ENCODE measurements at regions not wholly inside any gene's neighbourhood (a gene's known extent, or its start where the extent isn't known, plus 50 kb on each side); places are given as distances from the start of the nearest gene placed in this dataset.
A peak's percentile ranks its signal among the peaks of the same experiment; 100 is the strongest.

DNA sequence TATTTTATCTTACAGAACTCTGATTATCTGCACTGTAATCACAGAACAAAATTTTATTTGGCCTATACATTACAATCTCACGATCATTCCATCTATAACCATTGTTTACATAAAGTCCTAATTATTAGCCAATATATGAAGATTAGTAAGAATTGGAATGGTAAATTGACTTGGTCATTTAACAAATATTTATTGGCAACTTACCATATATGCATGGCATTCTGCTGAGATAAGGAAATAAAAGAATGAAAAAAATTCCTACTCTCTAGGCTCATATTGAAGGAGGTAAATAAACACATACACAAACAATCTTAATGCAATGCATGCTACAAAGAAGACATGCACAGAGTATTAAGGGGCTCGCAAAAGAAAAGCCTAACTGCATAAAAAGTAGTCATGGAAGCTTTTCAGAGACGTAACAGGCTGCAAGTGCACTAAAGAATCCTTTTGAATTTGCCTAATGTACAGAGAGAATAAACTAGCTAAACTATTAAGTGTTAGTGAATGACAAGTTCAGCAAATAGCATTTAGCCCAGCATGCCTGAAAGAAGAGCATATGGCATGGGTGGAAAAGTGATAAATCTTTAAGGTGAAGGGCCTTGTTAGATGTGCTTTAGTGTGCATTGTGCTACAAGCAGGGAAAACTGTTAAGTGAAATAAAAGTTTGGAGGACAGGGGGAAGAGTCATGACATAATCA, 1131.1 kb downstream of the PCDH9 start:
- Mint-ChIP-seq H3K36me3 (ENCODE audit: low read depth, unreplicated experiment) (no peaks in the 10 kb centered on the region), H3K27me3 (ENCODE audit: low read depth, unreplicated experiment) (no peaks in the 10 kb centered on the region), H3K4me1 (ENCODE audit: low read depth, unreplicated experiment) (peaks cover 5% of the 10 kb centered on the region), H3K9me3 (ENCODE audit: unreplicated experiment) (no peaks in the 10 kb centered on the region), H3K27ac (ENCODE audit: unreplicated experiment) (no peak overlapping the region), H3K4me3 (ENCODE audit: unreplicated experiment) (no peak overlapping the region)
- DNase-seq (ENCODE audit: low read depth) (peak; percentile 5), FAIRE-seq (no peak)
- H3K36me3 ChIP-seq (ENCODE audit: insufficient read depth, low read length), result no peaks in the 10 kb centered on the region
- no peak overlapping the region for H3K9ac ChIP-seq (ENCODE audit: low read length)
- TF ChIP-seq, protein P1, sequence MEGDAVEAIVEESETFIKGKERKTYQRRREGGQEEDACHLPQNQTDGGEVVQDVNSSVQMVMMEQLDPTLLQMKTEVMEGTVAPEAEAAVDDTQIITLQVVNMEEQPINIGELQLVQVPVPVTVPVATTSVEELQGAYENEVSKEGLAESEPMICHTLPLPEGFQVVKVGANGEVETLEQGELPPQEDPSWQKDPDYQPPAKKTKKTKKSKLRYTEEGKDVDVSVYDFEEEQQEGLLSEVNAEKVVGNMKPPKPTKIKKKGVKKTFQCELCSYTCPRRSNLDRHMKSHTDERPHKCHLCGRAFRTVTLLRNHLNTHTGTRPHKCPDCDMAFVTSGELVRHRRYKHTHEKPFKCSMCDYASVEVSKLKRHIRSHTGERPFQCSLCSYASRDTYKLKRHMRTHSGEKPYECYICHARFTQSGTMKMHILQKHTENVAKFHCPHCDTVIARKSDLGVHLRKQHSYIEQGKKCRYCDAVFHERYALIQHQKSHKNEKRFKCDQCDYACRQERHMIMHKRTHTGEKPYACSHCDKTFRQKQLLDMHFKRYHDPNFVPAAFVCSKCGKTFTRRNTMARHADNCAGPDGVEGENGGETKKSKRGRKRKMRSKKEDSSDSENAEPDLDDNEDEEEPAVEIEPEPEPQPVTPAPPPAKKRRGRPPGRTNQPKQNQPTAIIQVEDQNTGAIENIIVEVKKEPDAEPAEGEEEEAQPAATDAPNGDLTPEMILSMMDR (IDR thresholded peaks at IDR 0.05; ENCODE audit: insufficient read depth, low read depth, low read length), result no peak
- no peak for TF ChIP-seq EZH2 (IDR thresholded peaks at IDR 0.05; ENCODE audit: insufficient read depth, low read length)
- H3K27ac ChIP-seq (ENCODE audit: low read depth, low read length), result no peak overlapping the region
- H3K27me3 ChIP-seq (ENCODE audit: insufficient read depth, low read length), result no peaks in the 10 kb centered on the region
- H3K4me2 ChIP-seq (ENCODE audit: low read length), result no peak overlapping the region
- H3K9me3 ChIP-seq (ENCODE audit: insufficient read depth, low read depth, low read length), result no peaks in the 10 kb centered on the region
- H3K4me3 ChIP-seq (ENCODE audit: insufficient read depth, low read depth, low read length), result no peak overlapping the region
- H4K20me1 ChIP-seq (ENCODE audit: insufficient read depth, low read length), result no peaks in the 10 kb centered on the region
- no peaks in the 10 kb centered on the region for H3K4me1 ChIP-seq (ENCODE audit: insufficient read depth, low read length)
- H2AFZ ChIP-seq (ENCODE audit: low read depth, low read length), result no peak overlapping the region
- no peaks in the 10 kb centered on the region for H3K79me2 ChIP-seq (ENCODE audit: insufficient read depth, low read length)

DNA sequence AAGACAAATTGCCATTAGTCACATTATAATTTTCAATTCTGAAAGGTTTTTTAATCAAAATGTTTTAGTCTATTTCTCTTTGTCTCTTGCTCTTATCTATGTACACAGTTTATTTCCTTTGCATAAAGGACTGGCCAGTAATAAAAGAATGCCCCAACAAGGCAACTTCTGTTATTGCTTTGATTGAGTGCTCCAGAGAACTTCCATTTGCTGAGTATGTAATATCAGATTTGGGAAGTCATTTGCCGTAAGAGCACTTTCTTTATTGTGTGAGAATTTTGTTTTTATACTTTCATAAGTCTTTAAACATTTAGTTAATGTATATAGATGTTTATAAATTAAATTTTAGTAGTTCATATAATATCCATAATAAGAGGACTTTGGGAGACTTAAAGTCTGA, 1140.4 kb downstream of the PCDH9 start:
- Mint-ChIP-seq H3K4me3 (ENCODE audit: unreplicated experiment) (no peak overlapping the region), H3K4me1 (ENCODE audit: low read depth, unreplicated experiment) (no peaks in the 10 kb centered on the region), H3K27ac (ENCODE audit: unreplicated experiment) (no peak overlapping the region), H3K9me3 (ENCODE audit: unreplicated experiment) (no peaks in the 10 kb centered on the region), H3K27me3 (ENCODE audit: low read depth, unreplicated experiment) (no peaks in the 10 kb centered on the region), H3K36me3 (ENCODE audit: low read depth, unreplicated experiment) (no peaks in the 10 kb centered on the region)
- H2AFZ ChIP-seq (ENCODE audit: low read depth, low read length), result no peak overlapping the region
- no peak overlapping the region for H3K4me2 ChIP-seq (ENCODE audit: low read length)
- H3K79me2 ChIP-seq (ENCODE audit: insufficient read depth, low read length), result no peaks in the 10 kb centered on the region
- no peaks in the 10 kb centered on the region for H3K27me3 ChIP-seq (ENCODE audit: insufficient read depth, low read length)
- FAIRE-seq (no peak), DNase-seq (ENCODE audit: low read depth) (no peak)
- H3K27ac ChIP-seq (ENCODE audit: low read depth, low read length), result no peak overlapping the region
- no peak overlapping the region for H3K9ac ChIP-seq (ENCODE audit: low read length)
- H4K20me1 ChIP-seq (ENCODE audit: insufficient read depth, low read length), result no peaks in the 10 kb centered on the region
- no peaks in the 10 kb centered on the region for H3K36me3 ChIP-seq (ENCODE audit: insufficient read depth, low read length)
- H3K4me1 ChIP-seq (ENCODE audit: insufficient read depth, low read length), result no peaks in the 10 kb centered on the region
- no peak overlapping the region for H3K4me3 ChIP-seq (ENCODE audit: insufficient read depth, low read depth, low read length)
- peaks cover 3% of the 10 kb centered on the region for H3K9me3 ChIP-seq (ENCODE audit: insufficient read depth, low read depth, low read length)
- TF ChIP-seq EZH2 (IDR thresholded peaks at IDR 0.05; ENCODE audit: insufficient read depth, low read length), result no peak
- TF ChIP-seq, protein P1 (IDR thresholded peaks at IDR 0.05; ENCODE audit: insufficient read depth, low read depth, low read length), result no peak

DNA sequence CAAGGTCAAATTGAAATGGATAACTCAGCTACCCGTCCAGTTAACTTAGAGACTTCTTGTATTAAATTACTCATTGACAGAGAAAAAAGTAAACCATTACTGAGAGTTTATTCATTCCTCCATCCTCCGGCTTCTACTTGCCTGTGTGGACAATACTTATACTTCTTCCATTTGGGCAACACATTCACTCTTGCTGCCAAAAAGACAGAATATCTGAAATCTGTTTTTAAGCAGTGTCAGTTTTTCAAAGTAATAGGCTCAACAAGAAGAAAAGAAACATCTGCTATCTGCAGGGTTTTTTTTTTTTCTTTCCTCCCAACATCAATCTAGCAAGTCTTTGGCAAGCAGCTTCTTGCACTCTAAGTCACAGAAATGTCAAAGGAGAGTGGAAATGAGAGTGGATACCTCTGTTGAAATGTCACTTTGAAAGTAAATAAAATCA, 1142.8 kb downstream of the PCDH9 start:
- Histone ChIP-seq H3K4me3 (ENCODE audit: insufficient read depth, low read depth, low read length) (no peak overlapping the region), H3K79me2 (ENCODE audit: insufficient read depth, low read length) (no peaks in the 10 kb centered on the region), H3K4me2 (ENCODE audit: low read length) (no peak overlapping the region), H2AFZ (ENCODE audit: low read depth, low read length) (no peak overlapping the region), H4K20me1 (ENCODE audit: insufficient read depth, low read length) (no peaks in the 10 kb centered on the region), H3K27ac (ENCODE audit: low read depth, low read length) (no peak overlapping the region), H3K27me3 (ENCODE audit: insufficient read depth, low read length) (no peaks in the 10 kb centered on the region), H3K36me3 (ENCODE audit: insufficient read depth, low read length) (no peaks in the 10 kb centered on the region), H3K9me3 (ENCODE audit: insufficient read depth, low read depth, low read length) (no peaks in the 10 kb centered on the region), H3K9ac (ENCODE audit: low read length) (no peak overlapping the region), H3K4me1 (ENCODE audit: insufficient read depth, low read length) (no peaks in the 10 kb centered on the region)
- FAIRE-seq, result no peak
- TF ChIP-seq EZH2 (IDR thresholded peaks at IDR 0.05; ENCODE audit: insufficient read depth, low read length), result no peak
- H3K27me3 Mint-ChIP-seq (ENCODE audit: low read depth, unreplicated experiment), result no peaks in the 10 kb centered on the region
- no peak overlapping the region for H3K4me3 Mint-ChIP-seq (ENCODE audit: unreplicated experiment)
- H3K36me3 Mint-ChIP-seq (ENCODE audit: low read depth, unreplicated experiment), result no peaks in the 10 kb centered on the region
- H3K9me3 Mint-ChIP-seq (ENCODE audit: unreplicated experiment), result no peaks in the 10 kb centered on the region
- DNase-seq (ENCODE audit: low read depth), result peak; percentile 12
- no peaks in the 10 kb centered on the region for H3K4me1 Mint-ChIP-seq (ENCODE audit: low read depth, unreplicated experiment)
- H3K27ac Mint-ChIP-seq (ENCODE audit: unreplicated experiment), result no peak overlapping the region

Measured in astrocyte (in vitro differentiated cells and primary cell).